NAMALWA (cell line): ENCODE measurements at regions not wholly inside any gene's neighbourhood (a gene's known extent, or its start where the extent isn't known, plus 50 kb on each side); places are given as distances from the start of the nearest gene placed in this dataset.

Experiments
- DNase-seq: peaks from one replicate; pipeline ENCODE4 v3.0.0-alpha.2; 2015; ENCODE audit warnings: low spot score

DNA sequence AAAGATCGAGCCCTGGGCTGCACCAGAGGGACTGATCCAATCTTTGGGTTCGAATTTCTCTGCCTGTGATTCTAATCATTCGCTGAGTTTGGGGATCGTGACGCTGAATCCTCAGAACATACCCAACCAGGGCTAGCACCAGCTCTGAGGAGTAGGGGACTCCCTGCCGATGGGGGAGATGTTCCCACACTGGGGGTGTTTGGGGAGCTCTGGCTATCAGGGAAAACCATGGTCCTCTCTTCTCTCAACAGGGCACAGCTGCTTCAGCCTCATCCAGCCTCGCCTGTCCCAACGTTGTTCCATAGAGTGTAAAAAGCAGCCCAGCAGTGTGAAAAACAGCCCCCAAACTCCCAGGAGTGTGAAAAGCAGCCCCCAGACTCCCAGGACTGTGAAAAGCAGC, 136.6 kb downstream of the ANKRD60 start:
- no peak for DNase-seq

DNA sequence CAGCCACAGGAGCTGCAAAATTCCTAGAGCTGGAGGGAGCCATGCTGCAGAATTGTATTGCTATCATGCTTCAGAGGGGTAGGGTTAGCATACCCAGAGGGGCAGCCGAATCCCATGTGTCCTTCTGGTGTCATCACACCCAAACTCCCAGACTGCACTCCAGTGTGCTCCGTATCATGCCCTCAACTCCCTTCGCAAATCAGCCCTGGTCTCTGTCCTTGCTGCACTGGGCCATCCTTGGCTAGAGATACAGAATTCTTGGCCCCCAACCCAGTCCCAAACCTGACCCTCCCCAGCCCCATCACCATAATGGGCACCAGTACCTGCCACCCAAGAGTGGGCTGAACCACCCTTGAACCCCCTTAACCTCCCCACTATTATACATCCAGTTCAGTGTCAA, 138.3 kb downstream of the ANKRD60 start:
- no peak for DNase-seq

DNA sequence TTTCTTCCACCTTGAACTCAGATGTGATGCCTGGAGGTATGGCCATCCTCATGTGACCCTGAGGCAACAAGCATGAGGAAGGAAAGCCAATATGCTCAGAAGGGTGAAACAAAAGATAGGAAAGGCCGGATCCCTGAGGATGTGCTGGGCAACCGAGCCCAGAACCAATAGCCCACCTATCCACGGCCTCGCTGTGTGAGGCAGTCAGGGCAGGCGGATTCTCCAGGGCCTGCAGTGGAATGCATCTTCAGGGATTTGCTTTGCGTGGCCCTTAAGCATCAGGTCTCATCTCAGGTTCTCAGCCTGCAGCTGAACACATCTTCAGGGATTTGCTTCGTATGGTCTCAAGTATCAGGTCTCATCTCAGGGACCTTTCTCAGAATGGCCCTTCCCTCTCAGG, 139.8 kb downstream of the ANKRD60 start:
- DNase-seq = no peak

DNA sequence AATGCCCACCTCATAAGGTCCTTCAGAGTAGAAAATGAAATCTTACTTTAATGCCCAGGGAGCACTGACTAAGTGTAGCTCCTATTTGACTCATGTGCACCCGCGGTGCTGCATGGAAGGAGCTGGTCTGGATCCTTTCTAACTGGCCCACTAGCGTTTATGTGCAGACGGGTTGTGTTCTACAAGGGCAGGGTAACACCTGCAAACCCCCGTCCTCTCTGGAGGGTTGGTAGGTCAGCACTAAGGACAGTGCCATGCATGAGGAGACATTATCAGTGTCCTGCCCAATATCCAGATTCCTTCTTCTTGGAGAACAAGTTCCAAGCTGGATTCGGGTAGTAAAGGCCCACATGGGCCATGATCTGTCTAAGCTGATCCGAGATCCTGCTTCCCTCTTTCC, 140.3 kb downstream of the ANKRD60 start:
- DNase-seq = no peak

DNA sequence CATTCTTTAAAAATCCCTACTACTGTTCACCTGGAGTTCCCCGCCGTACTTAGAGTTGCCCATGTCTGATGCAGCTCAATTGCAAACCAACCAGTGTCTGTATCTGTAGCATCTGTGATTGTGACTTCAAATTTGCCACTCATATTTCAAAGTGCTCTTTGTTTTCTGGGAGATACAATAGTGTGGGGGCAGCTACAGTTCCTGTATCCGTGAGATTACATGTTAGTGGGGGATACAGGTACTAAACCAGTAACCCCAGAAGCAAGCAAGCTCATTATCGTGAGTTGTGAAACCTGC, 140.9 kb downstream of the ANKRD60 start:
- no peak for DNase-seq

DNA sequence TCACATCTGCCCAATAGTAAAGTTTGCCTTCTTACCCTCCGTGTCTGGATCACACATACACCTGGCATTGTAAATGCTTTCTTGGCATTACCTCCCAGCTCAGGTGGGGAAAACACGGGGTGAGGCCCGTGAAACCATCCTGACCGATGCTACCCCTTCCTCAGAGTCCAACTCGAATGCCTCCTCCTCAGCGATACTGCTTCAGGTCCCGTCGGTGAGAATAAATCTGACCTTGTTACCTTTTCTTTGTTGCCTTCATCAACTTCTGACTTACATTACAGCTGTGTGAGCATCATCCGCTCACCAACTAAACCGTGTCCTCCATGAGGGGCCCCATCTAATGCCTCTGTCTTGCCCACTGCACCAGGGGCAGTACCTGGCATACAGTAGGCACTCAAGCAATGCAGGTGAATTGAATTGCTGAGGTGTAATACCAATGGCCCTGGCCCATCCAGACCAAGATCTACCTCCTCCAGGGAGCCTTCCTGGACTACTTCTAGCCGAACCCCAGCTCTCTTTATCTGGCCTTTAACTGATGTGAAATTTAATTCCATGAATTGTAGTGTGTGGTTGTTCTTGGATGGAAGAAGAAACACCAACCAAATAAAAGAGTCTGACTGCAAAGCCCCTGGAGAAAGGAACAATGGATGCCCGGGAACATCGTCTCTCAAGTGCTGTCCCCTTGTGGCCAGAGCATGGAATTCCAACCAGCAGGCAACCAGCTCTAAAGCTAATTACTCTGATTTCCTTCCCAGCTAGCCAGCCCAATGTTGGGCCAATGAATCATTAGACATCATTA, 141.5 kb downstream of the ANKRD60 start:
- peak; percentile 39 for DNase-seq

DNA sequence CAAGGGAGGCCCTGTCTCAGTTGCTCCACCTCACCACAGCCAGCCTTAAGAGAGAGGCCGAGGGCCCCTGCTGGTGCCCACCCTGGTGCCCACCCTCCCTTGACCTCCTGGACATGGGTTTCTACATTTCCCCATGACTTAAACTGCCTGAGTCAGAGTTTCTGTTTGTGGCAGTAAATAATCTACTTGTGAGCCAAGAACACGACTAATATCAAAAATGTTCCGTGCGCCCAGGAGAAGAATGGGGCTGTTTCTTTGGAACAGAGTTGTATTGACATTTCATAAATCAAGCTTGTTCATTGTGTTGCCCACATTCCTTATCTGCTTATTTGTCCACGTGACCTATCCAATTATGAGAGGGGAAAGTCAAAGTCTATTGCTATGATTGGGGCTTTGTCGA, 143.5 kb downstream of the ANKRD60 start:
- DNase-seq = no peak

DNA sequence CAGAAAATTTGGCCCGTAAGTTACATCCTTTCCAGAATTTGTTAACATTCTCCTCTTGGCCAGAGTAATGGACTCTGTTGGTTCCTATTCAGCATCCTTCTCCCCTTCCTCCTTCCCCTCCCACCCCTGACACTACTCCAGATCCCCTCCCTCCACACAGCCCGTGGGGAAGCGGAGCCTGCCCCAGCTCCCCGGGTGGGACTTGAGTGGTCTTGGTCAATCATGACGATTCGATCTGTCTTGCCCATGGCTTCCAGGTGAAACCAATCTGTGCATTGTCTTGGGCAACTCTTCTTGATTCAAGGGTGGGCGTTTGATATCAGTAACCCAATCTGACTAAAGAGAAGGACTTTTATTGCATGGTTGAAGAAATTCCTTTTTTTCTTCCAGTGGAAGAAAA, 143.9 kb downstream of the ANKRD60 start:
- no peak for DNase-seq

DNA sequence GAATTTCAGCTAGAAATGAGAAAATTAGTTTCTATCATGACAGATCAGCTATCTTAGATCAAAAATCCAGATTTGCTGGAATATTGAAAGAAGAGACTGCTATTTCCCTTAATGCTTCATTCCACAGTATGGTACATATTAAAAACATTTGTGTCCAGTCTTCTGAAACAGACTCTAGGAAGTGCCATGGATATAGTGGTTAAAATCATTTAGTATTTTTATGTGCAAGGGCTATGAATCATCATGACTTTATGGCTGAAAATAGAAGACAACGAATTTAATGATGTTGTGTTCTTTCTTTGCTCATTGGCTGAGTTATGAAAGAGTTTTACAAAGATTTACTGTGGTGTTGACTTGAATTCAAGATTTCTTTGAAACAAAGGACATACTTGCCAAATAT, 146.6 kb downstream of the ANKRD60 start:
- no peak for DNase-seq

DNA sequence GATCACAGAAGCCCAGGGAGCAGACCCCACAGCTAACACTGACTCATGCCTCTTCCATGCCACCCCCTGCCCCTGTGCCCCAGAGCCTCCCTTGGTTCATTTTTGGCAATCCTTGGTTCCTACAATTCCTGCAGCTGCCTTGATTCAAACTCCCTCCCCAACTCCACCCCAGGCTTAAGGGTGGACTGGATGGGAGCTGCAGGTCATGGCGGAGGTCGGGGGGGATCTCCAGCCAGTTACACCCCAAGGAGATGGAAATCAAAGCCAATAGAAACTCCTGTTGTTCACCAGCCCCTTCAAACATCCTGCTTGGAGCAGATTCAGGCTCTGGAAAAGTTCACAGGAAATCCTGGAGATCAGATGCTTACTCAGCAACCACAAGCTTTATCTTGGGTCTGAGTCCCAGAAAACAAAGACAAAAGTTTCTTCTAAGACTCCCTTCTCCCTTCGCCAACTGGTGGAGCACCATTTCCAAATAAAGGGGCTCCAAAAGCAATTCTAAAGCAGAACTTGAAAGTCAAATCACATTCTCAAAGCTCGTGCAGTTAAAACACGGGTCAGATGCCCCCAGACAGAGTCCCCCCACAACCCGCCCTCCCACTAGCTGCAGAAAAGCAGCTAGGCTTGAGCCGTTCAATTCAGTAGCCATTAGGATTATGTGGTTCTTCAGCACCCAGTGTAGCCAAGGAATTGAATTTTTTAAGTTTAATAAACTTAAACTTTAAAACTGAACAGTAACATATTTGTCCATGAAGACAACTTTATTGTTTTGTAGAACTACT, 149.5 kb downstream of the ANKRD60 start:
- no peak for DNase-seq

DNA sequence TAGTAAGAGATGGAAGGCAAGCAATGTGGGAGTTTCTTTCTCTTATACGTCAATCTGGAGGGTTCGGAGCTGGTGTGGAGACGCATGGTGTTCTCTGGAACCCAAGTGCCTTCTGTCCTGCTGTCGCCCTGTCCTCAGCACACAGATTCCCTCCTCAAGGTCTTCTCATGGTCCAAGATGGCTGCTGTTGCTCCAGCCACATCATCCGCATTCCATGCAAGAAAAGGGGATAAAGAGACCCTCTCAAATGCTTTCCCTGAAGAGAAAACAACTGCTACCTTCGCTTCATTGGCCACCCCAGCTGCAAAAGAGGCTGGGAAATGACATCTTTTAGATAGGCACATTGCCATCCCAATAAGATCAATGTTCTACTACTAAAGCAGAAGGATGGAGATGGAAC, 151.2 kb downstream of the ANKRD60 start:
- no peak for DNase-seq

DNA sequence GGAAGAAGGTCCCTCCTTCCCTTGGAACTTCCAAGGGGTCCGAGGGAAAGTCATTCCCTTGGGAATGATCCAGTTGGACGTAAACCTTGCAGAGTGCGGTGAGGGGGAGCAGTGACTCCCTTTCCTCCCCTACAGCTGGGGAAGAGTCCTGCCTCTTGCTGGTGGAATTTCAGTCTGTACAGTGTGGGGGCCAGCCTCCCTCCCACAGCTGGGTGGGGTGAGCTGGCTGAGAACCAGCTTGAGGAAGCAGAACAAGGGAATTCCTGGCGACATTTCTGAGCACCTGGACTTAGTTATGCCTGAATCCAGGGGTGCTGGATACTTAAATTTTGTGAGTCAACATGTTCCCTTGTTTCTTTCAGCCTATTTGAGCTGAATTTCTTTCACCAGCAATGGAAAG, 152.0 kb downstream of the ANKRD60 start:
- DNase-seq = no peak

DNA sequence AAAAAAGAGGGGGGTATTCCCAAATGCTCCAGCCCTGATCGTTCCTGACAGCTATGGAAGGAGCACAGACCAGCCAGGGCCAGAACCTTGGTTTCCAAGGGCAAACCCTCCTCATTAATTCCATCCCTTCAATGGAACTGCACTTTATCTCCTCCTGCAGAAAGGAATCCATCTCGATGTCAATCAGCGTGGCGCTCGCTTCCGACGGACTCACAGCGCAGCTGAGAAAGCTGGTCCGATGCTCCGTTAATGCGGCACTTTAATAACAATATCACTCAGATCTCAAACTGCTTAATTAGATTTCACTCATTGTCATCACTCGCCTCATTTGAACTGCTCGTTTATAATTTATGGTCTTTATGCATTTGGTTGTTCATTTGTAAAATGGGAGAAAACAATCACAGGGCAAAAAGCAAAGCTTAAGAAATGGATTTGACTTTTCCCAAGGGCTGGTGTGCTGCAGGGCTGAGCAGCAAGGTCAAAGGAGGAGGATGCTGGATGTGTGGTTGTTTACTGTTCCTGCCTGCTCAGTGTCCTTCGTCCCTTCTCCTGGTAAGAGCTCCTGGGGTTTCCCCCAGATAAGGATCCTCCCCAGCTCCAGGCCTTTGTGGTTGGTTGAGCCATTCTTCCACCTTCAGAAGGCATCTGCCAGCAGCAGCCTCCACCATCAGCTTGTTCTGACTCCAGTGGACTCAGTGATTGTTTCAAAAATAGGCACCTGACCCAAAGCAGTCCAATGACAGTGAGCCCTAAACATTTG, 152.7 kb downstream of the ANKRD60 start:
- DNase-seq = no peak

DNA sequence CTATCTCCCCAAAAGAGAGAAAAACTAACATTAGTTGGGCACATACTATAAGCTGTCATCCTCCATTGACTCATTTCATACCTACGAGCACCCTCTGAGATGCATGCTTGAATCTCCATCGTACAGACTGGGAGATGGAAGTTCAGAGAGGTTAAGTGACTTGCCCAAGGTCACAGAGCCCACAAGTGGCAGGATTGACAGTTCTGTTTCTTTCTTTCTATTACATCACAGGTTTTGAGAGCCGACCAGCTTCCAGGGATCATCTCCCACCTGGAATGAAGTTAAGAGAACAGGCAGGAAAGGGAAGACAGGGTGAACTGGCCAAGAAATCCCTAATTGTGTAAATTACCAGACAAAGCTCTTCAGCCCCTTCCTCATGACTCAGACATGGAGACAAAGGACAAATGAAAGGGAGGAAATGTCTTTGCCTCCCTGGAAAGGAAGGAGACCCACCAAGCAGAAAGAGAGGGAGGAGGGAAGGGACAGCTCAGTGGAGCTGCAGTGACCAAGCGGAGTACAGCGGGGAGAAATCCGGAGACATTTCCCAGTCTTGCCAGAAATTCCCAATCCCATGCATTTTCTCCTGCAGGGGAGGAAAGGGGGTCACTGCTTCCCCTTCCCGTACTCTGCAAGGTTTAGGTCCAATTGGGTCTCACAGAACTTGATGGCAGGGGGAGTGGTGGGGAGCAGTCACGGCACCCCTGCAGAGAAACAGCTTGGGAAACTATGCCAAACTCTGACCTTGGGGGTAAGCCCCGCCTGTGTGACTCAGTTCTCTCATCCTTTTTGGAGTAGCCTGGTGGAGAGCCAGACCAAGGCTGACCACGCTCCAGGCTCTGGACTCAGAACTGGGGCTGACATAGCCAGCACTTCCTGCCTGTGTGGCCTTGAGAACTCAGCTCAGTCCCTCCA, 154.3 kb downstream of the ANKRD60 start:
- no peak for DNase-seq

DNA sequence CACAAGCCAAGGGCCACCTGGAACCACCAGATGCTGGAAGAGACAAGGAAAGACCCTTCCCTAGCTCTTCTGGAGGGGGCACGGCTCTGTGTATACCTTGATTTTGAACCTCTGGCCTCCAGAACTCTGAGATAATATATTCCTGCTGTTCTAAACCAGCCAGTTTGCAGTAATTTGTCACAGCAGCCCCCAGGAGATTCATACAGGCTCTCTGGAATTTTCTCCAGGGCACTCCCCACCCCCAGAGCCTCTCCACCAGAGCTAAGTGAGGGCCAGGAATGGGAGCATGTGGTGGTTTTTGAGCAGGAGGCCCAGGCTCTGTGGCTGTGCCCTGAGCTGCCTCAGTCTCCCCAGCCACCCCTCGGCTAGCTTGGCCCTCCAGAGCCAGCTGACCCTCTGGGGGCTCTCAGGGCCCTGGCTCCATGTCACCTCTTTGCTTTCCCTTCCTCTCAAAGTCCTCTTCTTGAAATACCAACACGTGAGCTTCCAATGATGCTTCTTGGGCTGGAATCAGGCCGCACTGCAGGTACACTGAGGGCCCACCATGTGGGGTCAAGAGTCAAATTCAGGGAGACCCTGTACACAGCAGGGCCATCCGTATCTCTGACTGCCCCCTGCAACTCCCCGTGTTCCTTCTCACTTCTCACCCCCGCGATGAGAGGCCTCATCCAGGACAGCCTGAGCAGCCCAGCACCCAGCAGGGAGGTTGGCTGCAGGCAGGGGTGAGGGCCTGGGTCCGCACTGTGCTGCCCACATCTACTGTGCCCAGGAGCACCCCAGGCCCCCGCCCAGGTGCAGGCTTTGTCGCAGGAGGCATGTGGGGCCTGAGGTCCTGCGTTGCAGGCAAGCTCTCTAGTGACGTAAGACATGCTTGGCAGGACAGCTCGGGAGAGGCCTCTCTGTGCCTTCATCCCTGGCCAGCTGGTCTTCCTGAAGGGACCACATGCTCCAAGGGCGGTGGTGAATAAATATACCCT, 155.5 kb downstream of the ANKRD60 start:
- no peak for DNase-seq

DNA sequence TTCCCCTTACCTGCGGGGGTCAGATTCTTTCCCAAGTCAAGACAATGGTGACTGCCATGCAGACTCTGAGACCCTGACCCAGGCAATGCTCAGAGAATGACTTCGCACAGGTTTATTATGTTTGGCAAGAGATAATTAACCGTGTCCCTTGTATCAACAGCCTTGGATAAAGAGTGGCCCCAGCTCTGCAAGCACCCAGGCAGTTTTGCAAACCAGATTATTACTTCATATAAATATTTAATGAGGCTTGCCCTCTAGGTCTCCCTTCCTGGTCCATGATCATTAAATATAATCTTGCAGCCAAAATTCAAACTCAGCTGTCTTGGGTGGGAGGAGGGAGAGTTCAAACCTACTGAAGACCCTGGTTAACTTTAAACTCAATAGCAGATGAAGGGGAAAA, 156.5 kb downstream of the ANKRD60 start:
- no peak for DNase-seq

DNA sequence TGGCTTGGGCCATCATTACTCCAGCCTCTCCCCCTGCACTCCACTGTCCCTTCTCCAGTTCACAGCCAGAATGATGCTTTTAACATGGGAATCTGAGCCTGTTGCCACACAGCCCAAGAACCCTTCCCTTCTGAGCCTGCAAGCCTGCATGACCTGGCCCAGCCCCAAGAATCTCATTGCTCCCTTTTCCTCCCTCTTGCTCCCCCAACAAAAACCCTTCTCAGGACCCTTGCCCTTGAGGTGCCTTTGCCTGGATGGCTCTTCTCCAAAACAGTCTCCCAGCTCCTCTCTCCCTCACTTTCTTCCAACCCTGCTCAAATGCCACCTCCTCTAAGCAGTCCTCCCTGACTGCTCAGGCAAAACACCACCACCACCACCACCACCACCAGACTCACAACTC, 157.2 kb downstream of the ANKRD60 start:
- no peak for DNase-seq

DNA sequence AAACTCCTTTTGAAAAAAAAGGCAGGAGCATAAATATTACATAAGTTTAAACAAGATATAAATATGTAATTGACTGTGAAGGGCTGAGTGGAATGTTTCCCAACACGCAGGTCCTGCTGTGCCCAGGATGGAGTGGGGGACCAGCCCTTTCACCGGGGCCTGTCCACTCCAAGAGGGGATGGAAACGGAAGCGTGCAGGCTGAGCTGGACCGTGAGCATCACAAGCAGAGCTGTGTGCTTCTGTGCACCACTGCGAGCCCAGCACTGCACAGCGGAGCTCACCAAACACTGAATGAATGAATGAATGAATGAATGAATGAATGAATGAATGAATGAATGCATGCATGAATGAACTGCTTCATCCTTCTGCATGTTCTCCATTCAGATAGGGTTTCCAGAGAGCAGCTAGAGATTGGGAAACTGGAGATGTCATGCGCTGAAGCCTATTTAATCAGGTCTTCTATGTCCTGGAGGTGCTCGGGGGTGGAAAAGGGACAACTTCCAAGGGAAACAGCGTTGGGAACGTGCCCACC, 157.7 kb downstream of the ANKRD60 start:
- DNase-seq = no peak

DNA sequence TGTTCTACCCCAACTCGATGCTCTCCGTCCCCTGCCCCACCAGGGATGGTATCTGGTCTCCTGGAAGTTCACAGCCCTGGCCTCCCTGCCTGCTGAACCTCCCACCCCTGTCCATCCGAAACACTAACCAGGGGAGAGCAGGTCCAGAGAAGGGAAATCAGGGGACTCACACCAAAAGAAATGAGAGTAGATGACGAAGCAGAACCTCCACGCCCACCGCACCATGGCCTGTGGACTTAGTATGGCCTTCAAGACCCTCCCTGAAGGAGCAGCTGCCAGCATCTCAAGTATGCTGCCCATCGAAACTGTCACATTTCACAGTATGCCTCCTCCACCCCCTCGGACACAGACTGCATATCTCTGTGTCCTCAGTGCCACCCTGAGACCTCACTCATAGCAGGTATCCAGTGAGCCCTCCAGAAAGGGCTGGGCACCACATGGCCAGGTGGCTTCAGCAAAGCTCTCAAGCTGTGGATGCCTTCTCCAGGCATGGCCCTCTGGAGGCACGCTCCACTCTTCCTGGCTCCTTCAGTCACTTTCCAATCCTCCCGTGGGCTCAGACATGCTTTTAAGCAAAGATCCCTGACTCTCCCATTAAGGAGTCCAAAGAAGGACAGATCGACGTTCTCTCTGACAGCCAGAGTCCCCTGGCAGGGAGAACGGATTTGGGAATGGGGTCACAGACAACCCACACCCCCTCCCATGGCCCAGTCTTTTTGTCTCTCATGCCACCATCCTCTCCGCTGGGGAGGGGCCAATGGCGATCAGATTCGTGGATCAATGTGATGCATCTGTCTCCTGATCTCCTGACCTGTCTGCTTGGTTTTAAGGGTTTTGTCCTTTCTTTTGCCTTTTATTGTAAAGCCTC, 158.4 kb downstream of the ANKRD60 start:
- DNase-seq = no peak

DNA sequence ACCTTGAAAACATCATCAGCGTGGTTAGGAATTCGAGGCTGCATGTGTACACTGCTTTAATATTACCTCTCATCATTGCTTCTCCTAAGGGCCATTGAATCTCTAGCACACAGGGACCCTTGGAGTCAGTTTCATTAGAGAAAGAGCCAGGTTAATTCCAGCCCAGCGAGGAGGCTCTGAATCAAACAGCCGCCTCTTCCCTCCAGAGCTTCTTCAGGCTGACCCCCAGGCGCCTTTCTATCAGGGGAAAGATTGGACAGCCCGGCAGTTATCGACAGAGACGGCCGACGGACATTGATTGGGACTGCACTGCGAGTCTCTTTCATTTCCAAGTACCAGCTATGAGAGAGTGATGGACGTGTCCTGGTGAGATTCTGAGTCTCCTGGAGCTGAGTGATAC, 159.2 kb downstream of the ANKRD60 start:
- no peak for DNase-seq
